GM13976 (cell line): ENCODE measurements at regions not wholly inside any gene's neighbourhood (a gene's known extent, or its start where the extent isn't known, plus 50 kb on each side); places are given as distances from the start of the nearest gene placed in this dataset.

Experiments used
- DNase-seq: peaks from one replicate; pipeline ENCODE4 v3.0.0; 2012; ENCODE audit warnings: low spot score
- in situ Hi-C: fragments of 300-500 bp; cut with MboI; formaldehyde crosslinking; loops from one replicate; pipeline ENCODE4 v1.12.0; 2022; ENCODE audit warnings: low sequenced_read_pairs, mixed read lengths, inconsistent platforms; ENCODE audit not compliant: unreplicated experiment
- TF ChIP-seq, protein P1 (sequence below): IDR thresholded peaks from 2 replicates; pipeline ENCODE4 v1.5.1; 2012; ENCODE audit warnings: borderline replicate concordance, mild to moderate bottlenecking; ENCODE audit not compliant: insufficient read depth; ENCODE audit errors: extremely low read depth, missing control alignments, control extremely low read depth

GRCh38 chr10:3895045-3895631 lies 110.1 kb upstream of the KLF6 start:
- DNase-seq: no peak

GRCh38 chr10:3893901-3894563 lies 109.0 kb upstream of the KLF6 start:
- DNase-seq: no peak
- TF ChIP-seq, protein P1, sequence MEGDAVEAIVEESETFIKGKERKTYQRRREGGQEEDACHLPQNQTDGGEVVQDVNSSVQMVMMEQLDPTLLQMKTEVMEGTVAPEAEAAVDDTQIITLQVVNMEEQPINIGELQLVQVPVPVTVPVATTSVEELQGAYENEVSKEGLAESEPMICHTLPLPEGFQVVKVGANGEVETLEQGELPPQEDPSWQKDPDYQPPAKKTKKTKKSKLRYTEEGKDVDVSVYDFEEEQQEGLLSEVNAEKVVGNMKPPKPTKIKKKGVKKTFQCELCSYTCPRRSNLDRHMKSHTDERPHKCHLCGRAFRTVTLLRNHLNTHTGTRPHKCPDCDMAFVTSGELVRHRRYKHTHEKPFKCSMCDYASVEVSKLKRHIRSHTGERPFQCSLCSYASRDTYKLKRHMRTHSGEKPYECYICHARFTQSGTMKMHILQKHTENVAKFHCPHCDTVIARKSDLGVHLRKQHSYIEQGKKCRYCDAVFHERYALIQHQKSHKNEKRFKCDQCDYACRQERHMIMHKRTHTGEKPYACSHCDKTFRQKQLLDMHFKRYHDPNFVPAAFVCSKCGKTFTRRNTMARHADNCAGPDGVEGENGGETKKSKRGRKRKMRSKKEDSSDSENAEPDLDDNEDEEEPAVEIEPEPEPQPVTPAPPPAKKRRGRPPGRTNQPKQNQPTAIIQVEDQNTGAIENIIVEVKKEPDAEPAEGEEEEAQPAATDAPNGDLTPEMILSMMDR: no peak
- in situ Hi-C loops: no loop called here

More at GRCh38 chr10:3895045-3895631, 110.1 kb upstream of the KLF6 start:
- TF ChIP-seq, protein P1: no peak
- in situ Hi-C loops: no loop called here

DNA sequence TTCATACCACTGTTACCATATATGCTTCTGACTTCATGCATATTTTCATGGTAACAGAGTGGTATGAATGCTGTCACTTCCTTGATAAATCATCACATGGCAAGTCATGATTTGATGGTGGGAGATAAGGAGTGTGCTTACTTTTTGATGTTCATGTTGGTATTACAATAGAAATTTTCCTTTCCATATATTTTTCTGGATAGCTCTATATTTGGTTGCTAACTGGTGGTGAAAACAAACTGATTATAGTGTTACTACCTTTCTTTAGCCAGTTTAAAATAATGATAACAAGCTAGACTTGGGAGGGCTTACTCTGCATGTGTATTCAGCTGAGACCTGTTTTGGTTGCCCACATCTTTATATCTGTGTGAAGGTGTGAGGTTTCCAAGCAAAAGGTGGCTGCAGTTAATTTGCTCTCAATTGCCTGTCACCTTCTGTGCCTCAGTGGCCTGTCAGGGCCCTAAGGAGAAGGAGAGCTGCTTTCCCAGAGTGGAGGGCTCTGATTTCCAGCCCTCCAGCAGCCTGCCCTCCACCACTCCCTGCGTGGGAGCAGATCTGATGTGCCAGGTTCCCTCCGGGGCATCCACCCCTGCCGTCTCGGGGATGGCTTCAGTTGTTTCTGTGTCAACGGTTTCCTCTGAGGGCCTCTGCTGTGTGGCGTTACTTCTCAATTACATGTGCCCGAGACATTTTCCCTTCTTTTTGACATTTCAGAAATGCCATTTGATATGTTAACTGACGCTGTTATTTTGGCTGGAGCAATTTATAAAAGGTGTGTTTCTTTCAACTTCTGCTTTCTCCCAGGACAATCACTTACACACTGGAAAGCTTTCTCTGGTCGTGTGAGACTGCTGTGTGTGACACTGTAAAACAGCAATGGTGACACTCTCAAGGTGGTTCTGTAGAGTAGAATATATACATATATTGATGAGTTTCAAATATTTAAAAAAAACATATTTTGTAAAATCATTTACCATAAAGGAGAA lies 107.7 kb upstream of the KLF6 start:
- in situ Hi-C loops: no loop called here
- no peak for DNase-seq
- TF ChIP-seq, protein P1: no peak

- in situ Hi-C loops: no loop called here
- TF ChIP-seq, protein P1: no peak
- DNase-seq: no peak
Measured at GRCh38 chr10:3891396-3891795, 106.4 kb upstream of the KLF6 start.

- TF ChIP-seq, protein P1: no peak
- DNase-seq: no peak
- in situ Hi-C loops: no loop called here
Measured at GRCh38 chr10:3890602-3891352, 105.8 kb upstream of the KLF6 start.
